ENCODE measurements at regions not wholly inside any gene's neighbourhood (a gene's known extent, or its start where the extent isn't known, plus 50 kb on each side); places are given as distances from the start of the nearest gene placed in this dataset.

- TF ChIP-seq EZH2 (IDR thresholded peaks at IDR 0.05; ENCODE audit: borderline replicate concordance, low read depth, low read length, severe bottlenecking): no peak
- TF ChIP-seq POLR2A (IDR thresholded peaks at IDR 0.05; ENCODE audit: low read depth, low read length): no peak
- no peak for TF ChIP-seq CTCF (IDR thresholded peaks at IDR 0.05; ENCODE audit: extremely low read depth in 1 of 2, insufficient read depth in 1 of 2, low read depth in 1 of 2, low read length in 2 of 2)
- no peak for TF ChIP-seq JUN (IDR thresholded peaks at IDR 0.05; ENCODE audit: borderline replicate concordance, insufficient read depth, insufficient read length, low read depth)
- no peak for TF ChIP-seq MYC (IDR thresholded peaks at IDR 0.05; ENCODE audit: low read depth, low read length)
- TF ChIP-seq GATA2 (IDR thresholded peaks at IDR 0.05; ENCODE audit: insufficient read depth, insufficient read length, low read depth, low read length): no peak
- TF ChIP-seq MAX (IDR thresholded peaks at IDR 0.05; ENCODE audit: insufficient read depth, insufficient read length): no peak
- TF ChIP-seq POLR2AphosphoS5 (IDR thresholded peaks at IDR 0.05; ENCODE audit: insufficient read depth, low read depth, low read length): no peak
Observed at GRCh38 chr5:60101573-60101972, 208.0 kb upstream of the PDE4D start.

Measured in endothelial cell of umbilical vein (primary cell).